PFSK-1 (cell line): ENCODE measurements at regions not wholly inside any gene's neighbourhood (a gene's known extent, or its start where the extent isn't known, plus 50 kb on each side); places are given as distances from the start of the nearest gene placed in this dataset.

Source experiments
- FOXP2 ChIP-seq: optimal IDR thresholded peaks from 2 replicates; pipeline ENCODE3; 2011; ENCODE audit warnings: borderline replicate concordance, control low read depth, inconsistent platforms; ENCODE audit not compliant: insufficient read depth; ENCODE audit errors: extremely low read length, extremely low read depth
- POLR2AphosphoS5 ChIP-seq: IDR thresholded peaks from 2 replicates; pipeline ENCODE4 v1.6.1; 2012; ENCODE audit warnings: low read depth, mild to moderate bottlenecking, control low read depth, low read length, moderate library complexity
- SIN3A ChIP-seq: IDR thresholded peaks from 2 replicates; pipeline ENCODE4 v1.6.1; 2012; ENCODE audit warnings: mild to moderate bottlenecking, low read length, moderate library complexity, borderline replicate concordance; ENCODE audit not compliant: insufficient read depth
- TAF1 ChIP-seq: IDR thresholded peaks from 2 replicates; pipeline ENCODE4 v1.6.1; 2012; ENCODE audit warnings: low read length, control low read depth, borderline replicate concordance; ENCODE audit not compliant: insufficient read depth
- TF ChIP-seq, protein P1 (sequence below), 2 experiments: IDR thresholded peaks; 2 replicates each; pipeline versions ENCODE4 v1.6.1 to v1.8.0; 2011 to 2012; ENCODE audit warnings: low read depth in 2 of 2, low read length in 2 of 2, control low read depth in 1 of 2, inconsistent platforms in 1 of 2, mild to moderate bottlenecking in 1 of 2, moderate library complexity in 1 of 2; ENCODE audit not compliant: insufficient read depth in 1 of 2

DNA sequence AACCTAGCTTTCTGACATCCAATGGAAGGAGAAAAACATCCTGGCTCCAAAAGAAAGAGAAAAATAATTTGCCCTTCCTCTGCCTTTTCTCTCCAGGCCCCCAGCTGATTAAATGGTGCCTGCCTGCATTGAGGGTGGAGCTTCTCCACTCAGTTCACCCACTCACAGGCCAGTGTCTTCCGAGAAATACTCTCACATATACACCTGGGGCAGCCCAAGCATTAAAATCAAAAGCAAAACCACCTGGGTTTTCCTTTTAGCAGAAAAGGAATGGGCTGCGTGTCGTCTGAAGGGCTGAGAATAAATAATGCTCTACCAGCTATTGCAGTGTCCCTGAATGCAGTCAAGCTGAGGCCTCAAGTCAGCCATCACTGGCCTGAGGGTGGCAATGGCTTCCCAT, 1143.8 kb upstream of the TENM4 start:
- no peak for TF ChIP-seq FOXP2

DNA sequence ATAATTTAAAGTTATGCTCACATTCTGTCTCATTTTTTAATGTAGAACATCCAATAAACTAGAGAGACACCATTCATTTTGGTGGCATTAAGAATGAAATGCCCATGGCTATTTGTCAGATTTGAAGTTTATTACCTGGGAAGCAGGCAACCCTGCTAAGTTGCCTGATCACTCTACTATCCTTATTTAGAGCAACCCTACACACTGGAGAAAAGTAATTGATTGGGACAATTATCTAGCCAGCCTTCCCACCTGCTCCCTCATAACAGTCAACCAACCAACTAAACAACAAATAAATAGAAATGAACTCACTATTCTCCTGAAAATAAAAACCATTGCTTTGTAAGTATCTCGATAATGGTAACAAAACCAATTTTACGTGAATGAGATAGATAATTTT, 1129.0 kb upstream of the TENM4 start:
- TF ChIP-seq POLR2AphosphoS5 (no peak), TAF1 (no peak), FOXP2 (no peak), SIN3A (no peak)
- TF ChIP-seq, protein P1, sequence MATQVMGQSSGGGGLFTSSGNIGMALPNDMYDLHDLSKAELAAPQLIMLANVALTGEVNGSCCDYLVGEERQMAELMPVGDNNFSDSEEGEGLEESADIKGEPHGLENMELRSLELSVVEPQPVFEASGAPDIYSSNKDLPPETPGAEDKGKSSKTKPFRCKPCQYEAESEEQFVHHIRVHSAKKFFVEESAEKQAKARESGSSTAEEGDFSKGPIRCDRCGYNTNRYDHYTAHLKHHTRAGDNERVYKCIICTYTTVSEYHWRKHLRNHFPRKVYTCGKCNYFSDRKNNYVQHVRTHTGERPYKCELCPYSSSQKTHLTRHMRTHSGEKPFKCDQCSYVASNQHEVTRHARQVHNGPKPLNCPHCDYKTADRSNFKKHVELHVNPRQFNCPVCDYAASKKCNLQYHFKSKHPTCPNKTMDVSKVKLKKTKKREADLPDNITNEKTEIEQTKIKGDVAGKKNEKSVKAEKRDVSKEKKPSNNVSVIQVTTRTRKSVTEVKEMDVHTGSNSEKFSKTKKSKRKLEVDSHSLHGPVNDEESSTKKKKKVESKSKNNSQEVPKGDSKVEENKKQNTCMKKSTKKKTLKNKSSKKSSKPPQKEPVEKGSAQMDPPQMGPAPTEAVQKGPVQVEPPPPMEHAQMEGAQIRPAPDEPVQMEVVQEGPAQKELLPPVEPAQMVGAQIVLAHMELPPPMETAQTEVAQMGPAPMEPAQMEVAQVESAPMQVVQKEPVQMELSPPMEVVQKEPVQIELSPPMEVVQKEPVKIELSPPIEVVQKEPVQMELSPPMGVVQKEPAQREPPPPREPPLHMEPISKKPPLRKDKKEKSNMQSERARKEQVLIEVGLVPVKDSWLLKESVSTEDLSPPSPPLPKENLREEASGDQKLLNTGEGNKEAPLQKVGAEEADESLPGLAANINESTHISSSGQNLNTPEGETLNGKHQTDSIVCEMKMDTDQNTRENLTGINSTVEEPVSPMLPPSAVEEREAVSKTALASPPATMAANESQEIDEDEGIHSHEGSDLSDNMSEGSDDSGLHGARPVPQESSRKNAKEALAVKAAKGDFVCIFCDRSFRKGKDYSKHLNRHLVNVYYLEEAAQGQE (IDR thresholded peaks at IDR 0.05; ENCODE audit: insufficient read depth in 1 of 2, low read depth in 2 of 2, low read length in 2 of 2), result no peak

DNA sequence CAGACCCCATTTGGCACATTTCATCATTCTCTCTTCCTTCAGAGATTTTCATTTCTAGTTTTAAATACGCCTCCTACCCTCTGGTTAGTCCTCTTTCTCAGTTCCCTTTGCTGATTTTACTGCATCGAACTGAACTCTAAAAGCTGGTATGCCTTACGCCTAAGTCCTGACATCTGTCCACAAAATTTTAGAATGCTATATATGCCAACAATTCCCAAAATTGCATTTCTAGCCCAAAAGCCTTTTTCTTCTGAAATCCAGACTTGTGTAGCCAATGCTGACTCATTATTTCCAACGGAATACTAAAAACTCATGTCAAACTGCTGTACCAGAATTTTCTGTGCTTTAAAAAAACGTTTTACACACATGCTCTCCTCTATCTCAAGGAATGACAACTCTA, 1124.4 kb upstream of the TENM4 start:
- TF ChIP-seq POLR2AphosphoS5 (no peak), TAF1 (no peak), SIN3A (no peak), FOXP2 (no peak)
- TF ChIP-seq, protein P1 (IDR thresholded peaks at IDR 0.05; ENCODE audit: insufficient read depth in 1 of 2, low read depth in 2 of 2, low read length in 2 of 2), result no peak

DNA sequence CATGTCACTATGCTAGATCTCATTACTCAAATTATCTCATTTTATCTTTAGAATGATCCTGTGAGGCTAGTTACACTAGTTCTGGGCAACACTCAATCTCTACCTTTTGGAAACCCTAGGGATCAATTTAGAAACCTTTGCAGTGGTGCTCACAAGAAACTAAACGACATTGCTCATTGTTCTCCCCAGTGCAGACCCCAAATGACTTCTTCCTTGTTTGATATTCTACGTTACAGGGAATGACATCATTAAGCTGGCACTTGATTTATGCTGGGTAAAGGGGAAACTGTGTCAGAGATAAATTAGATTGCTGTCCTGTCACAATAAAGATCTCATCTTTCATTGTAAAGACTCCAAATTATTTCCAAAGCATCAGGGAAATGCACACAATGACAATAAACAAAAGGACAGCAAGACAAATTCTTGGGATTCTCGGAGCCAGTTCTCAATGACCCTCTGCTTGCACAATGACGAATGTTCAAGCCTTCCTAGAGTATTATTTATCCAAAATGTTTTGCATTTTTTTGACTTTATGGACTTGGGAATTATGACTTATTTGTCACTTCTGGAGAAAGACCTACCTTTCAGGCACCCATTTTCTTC, 1121.8 kb upstream of the TENM4 start:
- TF ChIP-seq FOXP2 (no peak), TAF1 (no peak), SIN3A (no peak), POLR2AphosphoS5 (no peak)
- TF ChIP-seq, protein P1 (IDR thresholded peaks at IDR 0.05; ENCODE audit: insufficient read depth in 1 of 2, low read depth in 2 of 2, low read length in 2 of 2), result no peak

DNA sequence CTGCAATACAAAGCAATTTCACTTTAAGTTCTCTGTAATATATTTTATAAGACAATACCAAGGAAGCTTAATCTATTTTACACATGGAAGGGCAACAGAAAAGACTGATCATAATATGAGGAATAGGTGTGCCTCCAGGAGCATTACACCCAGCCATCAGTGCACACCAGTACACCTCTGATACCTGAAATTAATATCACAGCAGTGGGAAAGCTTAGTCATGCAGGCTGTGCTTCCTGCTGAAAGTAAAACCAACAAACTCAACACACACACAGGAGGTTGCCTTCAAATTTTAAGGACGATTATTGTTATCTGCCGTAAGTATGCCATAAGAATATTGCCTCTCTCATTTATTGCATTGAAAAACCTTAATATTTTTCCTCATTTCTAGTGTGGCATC, 1119.1 kb upstream of the TENM4 start:
- TF ChIP-seq, protein P1 (IDR thresholded peaks at IDR 0.05; ENCODE audit: insufficient read depth in 1 of 2, low read depth in 2 of 2, low read length in 2 of 2), result no peak
